ENCODE measurements at regions not wholly inside any gene's neighbourhood (a gene's known extent, or its start where the extent isn't known, plus 50 kb on each side); places are given as distances from the start of the nearest gene placed in this dataset.

GRCh38 chr14:101508196-101508947 lies 52.9 kb upstream of the DIO3 start:
- no peak overlapping the region for H3K4me3 ChIP-seq (ENCODE audit: low read depth, low read length, poor library complexity, severe bottlenecking)
- H3K27me3 ChIP-seq (replicated peaks; ENCODE audit: insufficient read depth, low read depth, low read length, poor library complexity), result no peaks in the 10 kb centered on the region
- H3K4me1 ChIP-seq (ENCODE audit: insufficient read depth, low read length, poor library complexity, severe bottlenecking), result no peaks in the 10 kb centered on the region
- POLR2A ChIA-PET (ENCODE audit: low non-redundant PET), result no interaction called here
- BruUV-seq (replicated peaks), result no TSS peak
- intact Hi-C loops (cut with micrococcal nuclease; ENCODE audit: unreplicated experiment), result no loop called here
- CTCF ChIA-PET, result no interaction called here
- TF ChIP-seq EZH2 (IDR thresholded peaks at IDR 0.05; ENCODE audit: borderline replicate concordance, low read depth, low read length, poor library complexity, severe bottlenecking), result no peak
- TF ChIP-seq, protein P1, sequence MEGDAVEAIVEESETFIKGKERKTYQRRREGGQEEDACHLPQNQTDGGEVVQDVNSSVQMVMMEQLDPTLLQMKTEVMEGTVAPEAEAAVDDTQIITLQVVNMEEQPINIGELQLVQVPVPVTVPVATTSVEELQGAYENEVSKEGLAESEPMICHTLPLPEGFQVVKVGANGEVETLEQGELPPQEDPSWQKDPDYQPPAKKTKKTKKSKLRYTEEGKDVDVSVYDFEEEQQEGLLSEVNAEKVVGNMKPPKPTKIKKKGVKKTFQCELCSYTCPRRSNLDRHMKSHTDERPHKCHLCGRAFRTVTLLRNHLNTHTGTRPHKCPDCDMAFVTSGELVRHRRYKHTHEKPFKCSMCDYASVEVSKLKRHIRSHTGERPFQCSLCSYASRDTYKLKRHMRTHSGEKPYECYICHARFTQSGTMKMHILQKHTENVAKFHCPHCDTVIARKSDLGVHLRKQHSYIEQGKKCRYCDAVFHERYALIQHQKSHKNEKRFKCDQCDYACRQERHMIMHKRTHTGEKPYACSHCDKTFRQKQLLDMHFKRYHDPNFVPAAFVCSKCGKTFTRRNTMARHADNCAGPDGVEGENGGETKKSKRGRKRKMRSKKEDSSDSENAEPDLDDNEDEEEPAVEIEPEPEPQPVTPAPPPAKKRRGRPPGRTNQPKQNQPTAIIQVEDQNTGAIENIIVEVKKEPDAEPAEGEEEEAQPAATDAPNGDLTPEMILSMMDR (conservative IDR thresholded peaks at IDR 0.05; ENCODE audit: low read depth, low read length), result no peak
- DNase-seq (ENCODE audit: low spot score), result no peak
- no peaks in the 10 kb centered on the region for H3K9me3 ChIP-seq (ENCODE audit: low read depth, low read length, poor library complexity, severe bottlenecking)
- H3K27ac ChIP-seq (ENCODE audit: low read depth, low read length, poor library complexity, severe bottlenecking), result no peak overlapping the region
- H3K36me3 ChIP-seq (ENCODE audit: insufficient read depth, low read length, poor library complexity, severe bottlenecking), result no peaks in the 10 kb centered on the region

DNA sequence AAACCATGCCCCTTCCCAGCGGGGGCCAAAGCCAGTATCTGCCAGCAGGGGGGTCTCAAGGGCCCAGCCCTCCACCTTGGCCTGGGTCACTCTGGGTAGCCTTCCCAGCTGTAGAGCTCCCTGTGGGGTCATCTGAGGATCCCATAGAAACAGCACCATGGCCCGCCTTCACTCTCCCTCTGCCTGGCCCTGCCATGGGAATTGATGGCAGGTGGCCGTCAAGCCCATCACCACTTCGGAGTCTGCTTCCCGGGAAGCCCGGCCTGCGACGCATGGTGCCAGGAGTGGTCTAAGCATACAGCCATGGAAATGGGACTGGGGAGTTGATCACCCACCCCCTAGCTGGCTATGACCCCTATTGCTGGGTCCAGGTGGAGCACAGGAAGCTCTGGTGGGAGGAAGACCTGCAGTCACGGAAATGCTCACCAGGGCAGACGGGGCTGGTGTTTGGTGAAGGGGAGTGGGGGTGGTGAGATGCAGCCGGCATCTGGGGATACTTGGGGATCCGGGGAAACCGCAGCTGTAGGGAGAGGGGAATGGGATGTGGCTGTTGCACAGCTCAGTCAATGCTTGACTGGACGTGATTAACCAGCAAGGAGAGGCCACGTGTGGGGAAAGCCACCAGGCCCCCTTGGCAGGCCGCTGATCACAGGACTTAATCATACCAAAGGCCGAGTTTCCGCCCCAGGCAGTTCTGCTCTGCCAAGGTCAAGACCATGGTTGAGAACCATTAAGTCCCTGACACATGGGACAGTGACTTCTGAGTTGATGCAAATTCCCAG lies 52.2 kb upstream of the DIO3 start:
- intact Hi-C loops (cut with micrococcal nuclease; ENCODE audit: unreplicated experiment), result no loop called here

DNA sequence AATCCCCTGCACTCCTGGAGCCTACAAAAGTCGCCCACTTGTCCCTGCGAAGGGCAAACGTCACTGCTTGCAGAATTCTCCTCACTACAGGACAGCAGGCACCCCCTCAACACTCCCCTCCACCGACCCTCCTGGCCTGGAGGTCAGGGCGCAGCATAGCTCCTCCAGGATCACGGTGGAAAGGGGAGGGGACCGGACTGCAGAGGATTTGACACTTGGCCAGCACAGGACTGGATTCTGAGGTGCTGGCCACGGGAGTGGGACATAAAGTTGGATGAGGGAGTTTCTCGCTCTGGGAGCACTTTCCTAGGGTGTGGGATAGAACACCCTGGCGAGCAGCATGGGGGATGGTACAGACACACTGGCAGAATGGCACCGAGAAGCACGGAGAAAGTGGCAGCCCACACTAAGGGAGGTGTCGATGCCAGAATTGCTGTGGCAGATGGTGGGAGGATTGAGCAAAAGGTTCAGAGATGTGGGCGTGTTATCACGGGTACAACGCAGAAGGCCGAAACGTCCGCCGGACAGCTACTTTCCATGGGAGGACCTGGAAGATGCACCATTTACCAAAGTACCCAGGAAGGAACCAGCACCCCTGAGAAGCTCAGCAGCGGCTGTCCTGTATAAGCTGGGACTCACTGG lies 51.4 kb upstream of the DIO3 start:
- no TSS peak for BruUV-seq (replicated peaks)
- CTCF ChIA-PET, result no interaction called here
- H3K27ac ChIP-seq (ENCODE audit: low read depth, low read length, poor library complexity, severe bottlenecking), result no peak overlapping the region
- H3K9me3 ChIP-seq (ENCODE audit: low read depth, low read length, poor library complexity, severe bottlenecking), result no peaks in the 10 kb centered on the region
- TF ChIP-seq, protein P1 (conservative IDR thresholded peaks at IDR 0.05; ENCODE audit: low read depth, low read length), result no peak
- TF ChIP-seq EZH2 (IDR thresholded peaks at IDR 0.05; ENCODE audit: borderline replicate concordance, low read depth, low read length, poor library complexity, severe bottlenecking), result no peak
- no peaks in the 10 kb centered on the region for H3K4me1 ChIP-seq (ENCODE audit: insufficient read depth, low read length, poor library complexity, severe bottlenecking)
- no peaks in the 10 kb centered on the region for H3K36me3 ChIP-seq (ENCODE audit: insufficient read depth, low read length, poor library complexity, severe bottlenecking)
- H3K27me3 ChIP-seq (replicated peaks; ENCODE audit: insufficient read depth, low read depth, low read length, poor library complexity), result no peaks in the 10 kb centered on the region
- POLR2A ChIA-PET (ENCODE audit: low non-redundant PET), result no interaction called here
- intact Hi-C loops (cut with micrococcal nuclease; ENCODE audit: unreplicated experiment), result no loop called here
- H3K4me3 ChIP-seq (ENCODE audit: low read depth, low read length, poor library complexity, severe bottlenecking), result no peak overlapping the region
- no peak for DNase-seq (ENCODE audit: low spot score)

More for the DNA sequence above, 52.2 kb upstream of the DIO3 start:
- Histone ChIP-seq H3K4me1 (ENCODE audit: insufficient read depth, low read length, poor library complexity, severe bottlenecking) (no peaks in the 10 kb centered on the region), H3K4me3 (ENCODE audit: low read depth, low read length, poor library complexity, severe bottlenecking) (no peak overlapping the region), H3K9me3 (ENCODE audit: low read depth, low read length, poor library complexity, severe bottlenecking) (no peaks in the 10 kb centered on the region), H3K27me3 (replicated peaks; ENCODE audit: insufficient read depth, low read depth, low read length, poor library complexity) (no peaks in the 10 kb centered on the region), H3K36me3 (ENCODE audit: insufficient read depth, low read length, poor library complexity, severe bottlenecking) (no peaks in the 10 kb centered on the region), H3K27ac (ENCODE audit: low read depth, low read length, poor library complexity, severe bottlenecking) (no peak overlapping the region)
- TF ChIP-seq, protein P1 (conservative IDR thresholded peaks at IDR 0.05; ENCODE audit: low read depth, low read length), result no peak
- TF ChIP-seq EZH2 (IDR thresholded peaks at IDR 0.05; ENCODE audit: borderline replicate concordance, low read depth, low read length, poor library complexity, severe bottlenecking), result no peak
- BruUV-seq (replicated peaks), result no TSS peak
- CTCF ChIA-PET, result no interaction called here
- POLR2A ChIA-PET (ENCODE audit: low non-redundant PET), result no interaction called here
- no peak for DNase-seq (ENCODE audit: low spot score)

All from A673 (cell line).